ENCODE measurements at regions not wholly inside any gene's neighbourhood (a gene's known extent, or its start where the extent isn't known, plus 50 kb on each side); places are given as distances from the start of the nearest gene placed in this dataset.

- no peak for ATAC-seq
- intact Hi-C loops (cut with DNase I), result no loop called here
- TF ChIP-seq CTCF (IDR thresholded peaks at IDR 0.05), result no peak
Observed at GRCh38 chr5:129853588-129853987, 50.7 kb upstream of the CHSY3 start.

More at GRCh38 chr5:129853588-129853987, 50.7 kb upstream of the CHSY3 start:
- Histone ChIP-seq H3K36me3 (no peaks in the 10 kb centered on the region), H3K9me3 (no peaks in the 10 kb centered on the region), H3K4me1 (no peaks in the 10 kb centered on the region), H3K4me3 (no peak overlapping the region), H3K27ac (no peak overlapping the region), H3K27me3 (ENCODE audit: low read depth) (no peaks in the 10 kb centered on the region)
- DNase-seq, result no peak

Measured in lower lobe of right lung (tissue), 2 donors.